NCI-H1436 (cell line): ENCODE measurements at regions not wholly inside any gene's neighbourhood (a gene's known extent, or its start where the extent isn't known, plus 50 kb on each side); places are given as distances from the start of the nearest gene placed in this dataset.

Experiments used
- DNase-seq: peaks from one replicate; lab custom pipeline; 2025; lab: John Stamatoyannopoulos, UW

GRCh38 chr2:221156062-221156734 lies 415.9 kb downstream of the EPHA4 start:
- DNase-seq, result peak; percentile 65

- DNase-seq, result no peak
Observed at GRCh38 chr2:221161186-221161585, 410.9 kb downstream of the EPHA4 start.

- DNase-seq, result peak; percentile 27
Observed at GRCh38 chr2:221166292-221166691, 405.8 kb downstream of the EPHA4 start.

GRCh38 chr2:221167561-221167960 lies 404.5 kb downstream of the EPHA4 start:
- no peak for DNase-seq

GRCh38 chr2:221169724-221170123 lies 402.4 kb downstream of the EPHA4 start:
- DNase-seq, result no peak

GRCh38 chr2:221170548-221170947 lies 401.6 kb downstream of the EPHA4 start:
- DNase-seq, result no peak

- DNase-seq, result no peak
Observed at GRCh38 chr2:221176667-221177066, 395.4 kb downstream of the EPHA4 start.

GRCh38 chr2:221178139-221178538 lies 394.0 kb downstream of the EPHA4 start:
- DNase-seq, result no peak

- DNase-seq, result no peak
Observed at GRCh38 chr2:221186873-221187272, 385.2 kb downstream of the EPHA4 start.

- no peak for DNase-seq
Observed at GRCh38 chr2:221189431-221190067, 382.6 kb downstream of the EPHA4 start.

GRCh38 chr2:221195829-221196228 lies 376.3 kb downstream of the EPHA4 start:
- no peak for DNase-seq

GRCh38 chr2:221197225-221197856 lies 374.8 kb downstream of the EPHA4 start:
- DNase-seq, result no peak

GRCh38 chr2:221198309-221198708 lies 373.8 kb downstream of the EPHA4 start:
- no peak for DNase-seq

- DNase-seq, result no peak
Observed at GRCh38 chr2:221200184-221200839, 371.8 kb downstream of the EPHA4 start.

GRCh38 chr2:221202431-221202830 lies 369.7 kb downstream of the EPHA4 start:
- DNase-seq, result no peak

- DNase-seq, result no peak
Observed at GRCh38 chr2:221203125-221203524, 369.0 kb downstream of the EPHA4 start.

GRCh38 chr2:221203856-221204255 lies 368.2 kb downstream of the EPHA4 start:
- DNase-seq, result peak; percentile 63

GRCh38 chr2:221204699-221205098 lies 367.4 kb downstream of the EPHA4 start:
- DNase-seq, result no peak

- no peak for DNase-seq
Observed at GRCh38 chr2:221205103-221205673, 366.9 kb downstream of the EPHA4 start.

- no peak for DNase-seq
Observed at GRCh38 chr2:221210686-221211085, 361.4 kb downstream of the EPHA4 start.

GRCh38 chr2:221211653-221212052 lies 360.5 kb downstream of the EPHA4 start:
- no peak for DNase-seq

GRCh38 chr2:221212105-221212504 lies 360.0 kb downstream of the EPHA4 start:
- DNase-seq, result no peak
